AG08396 (cell line): ENCODE measurements at regions not wholly inside any gene's neighbourhood (a gene's known extent, or its start where the extent isn't known, plus 50 kb on each side); places are given as distances from the start of the nearest gene placed in this dataset.
"Not testable (repeated sequence)": the region's sequence is repeated elsewhere in the genome, so short reads cannot be mapped to it uniquely, and the experiment has no call there.

Experiments used
- DNase-seq: peaks from one replicate; pipeline ENCODE4 v3.0.0; 2012; ENCODE audit warnings: low spot score, mixed read lengths

DNA sequence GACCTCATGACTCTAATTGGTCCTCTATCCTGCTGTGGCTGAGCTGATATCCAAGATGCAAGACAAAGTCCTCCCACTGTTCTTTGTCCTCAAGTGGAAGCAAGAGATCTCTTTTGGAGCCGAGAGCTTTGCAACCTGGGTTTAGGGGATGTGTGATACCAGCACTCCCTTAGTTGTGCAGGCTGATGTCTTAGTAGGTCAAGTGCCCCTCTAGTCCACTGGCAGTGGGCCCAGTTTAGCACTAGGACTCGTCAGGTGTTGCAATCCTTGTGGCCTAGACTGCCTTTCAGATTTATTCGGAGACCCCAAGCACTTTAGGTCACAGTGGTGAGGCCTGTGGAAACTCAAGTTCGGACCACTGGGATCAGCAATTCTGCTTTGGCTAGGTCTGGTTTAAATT lies 64.0 kb downstream of the GPRASP3 start:
- no peak for DNase-seq

DNA sequence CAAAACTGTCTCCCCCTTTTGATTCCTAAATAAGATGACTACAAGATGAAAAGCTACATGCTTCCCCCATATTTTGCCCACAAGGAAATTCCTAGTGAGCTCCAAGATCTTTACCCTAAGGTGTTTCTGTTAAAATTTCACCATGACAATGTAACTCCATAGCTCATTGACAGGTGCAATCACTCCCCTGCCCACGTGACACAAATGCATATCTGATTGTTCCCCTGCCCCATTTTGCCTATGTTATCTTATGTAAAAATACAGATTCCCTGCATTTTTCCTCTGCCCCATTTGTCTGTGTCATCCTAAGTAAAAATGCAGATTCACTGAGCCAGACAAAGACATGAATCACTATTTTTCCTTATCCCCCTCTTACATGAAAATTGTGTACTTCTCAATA lies 66.7 kb downstream of the GPRASP3 start:
- DNase-seq, result no peak

GRCh38 chrX:102808336-102808735 lies 87.8 kb downstream of the GPRASP3 start:
- no peak for DNase-seq

- not testable (repeated sequence) for DNase-seq
These were observed 97.7 kb downstream of the GPRASP3 start for GRCh38 chrX:102818269-102818668.

DNA sequence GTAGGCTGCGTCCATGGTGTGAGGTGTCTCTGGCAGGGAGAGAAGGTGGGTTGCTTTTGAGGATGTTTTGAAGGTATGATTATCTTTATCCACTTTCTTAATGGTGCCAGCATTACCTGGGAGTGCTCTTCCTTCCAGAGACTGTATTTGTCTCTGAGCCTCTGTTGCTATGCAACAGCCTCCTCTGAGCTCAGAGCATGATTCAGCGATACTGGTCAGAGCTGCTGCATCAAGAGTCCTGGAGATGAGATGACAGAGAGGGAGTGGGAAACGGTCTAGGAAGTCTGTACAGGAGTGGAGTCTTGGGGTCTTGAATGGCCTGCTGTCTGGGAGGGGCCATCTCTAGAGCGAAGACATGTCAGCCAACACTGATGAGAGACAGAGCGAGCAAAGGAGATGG lies 104.4 kb upstream of the RAB40AL start:
- peak; percentile 40 for DNase-seq

- DNase-seq, result no peak
These were observed 103.9 kb upstream of the RAB40AL start for GRCh38 chrX:102833136-102833535.

DNA sequence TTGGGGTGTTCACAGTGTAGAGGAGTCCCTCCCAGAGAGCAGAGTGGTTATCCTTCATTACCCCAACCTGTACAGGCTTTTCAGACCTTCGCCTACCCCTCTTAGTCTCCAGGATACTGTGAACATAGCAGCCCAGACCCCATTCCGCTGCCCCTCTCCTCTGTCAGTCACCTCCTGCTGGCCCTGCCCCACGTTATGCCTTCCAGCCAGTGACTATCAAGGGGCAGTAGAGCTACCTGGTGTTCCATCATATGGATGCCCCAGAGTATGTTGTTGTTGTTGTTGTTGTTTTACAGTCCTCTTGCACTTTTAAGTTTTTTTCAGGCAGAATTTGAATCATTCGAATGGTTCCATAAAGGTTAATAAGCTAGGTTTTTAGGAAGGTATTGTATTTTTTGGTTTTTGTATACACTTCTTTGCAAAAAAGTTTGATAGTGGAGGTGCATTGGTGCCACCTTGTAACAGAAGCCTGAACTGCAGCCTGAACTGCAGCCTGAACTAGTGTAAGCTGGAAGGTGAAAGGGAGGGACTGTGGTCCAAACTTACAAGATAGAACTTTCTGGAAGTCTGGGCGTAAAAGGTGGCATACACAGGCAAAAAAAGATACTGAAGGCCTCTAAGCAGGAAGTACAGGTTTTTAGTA lies 101.4 kb upstream of the RAB40AL start:
- DNase-seq, result no peak

DNA sequence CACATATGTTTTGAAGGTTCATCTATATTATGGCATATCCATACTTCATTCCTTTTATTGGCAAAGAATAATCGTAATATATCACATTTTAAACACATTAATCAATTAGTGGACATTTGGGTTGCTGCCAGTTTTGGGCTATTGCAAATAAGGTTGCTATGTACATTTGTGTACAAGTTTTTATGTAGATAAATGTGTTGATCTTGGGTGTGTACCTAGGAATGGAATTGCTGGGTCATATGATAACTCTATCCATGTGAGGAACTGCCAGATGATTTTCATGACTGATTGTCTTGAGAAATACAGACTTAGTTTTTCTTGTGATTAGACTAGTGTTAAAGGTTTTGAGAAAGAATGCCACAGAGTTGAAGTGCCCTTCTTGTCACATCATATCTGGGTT lies 99.2 kb upstream of the RAB40AL start:
- DNase-seq, result no peak

DNA sequence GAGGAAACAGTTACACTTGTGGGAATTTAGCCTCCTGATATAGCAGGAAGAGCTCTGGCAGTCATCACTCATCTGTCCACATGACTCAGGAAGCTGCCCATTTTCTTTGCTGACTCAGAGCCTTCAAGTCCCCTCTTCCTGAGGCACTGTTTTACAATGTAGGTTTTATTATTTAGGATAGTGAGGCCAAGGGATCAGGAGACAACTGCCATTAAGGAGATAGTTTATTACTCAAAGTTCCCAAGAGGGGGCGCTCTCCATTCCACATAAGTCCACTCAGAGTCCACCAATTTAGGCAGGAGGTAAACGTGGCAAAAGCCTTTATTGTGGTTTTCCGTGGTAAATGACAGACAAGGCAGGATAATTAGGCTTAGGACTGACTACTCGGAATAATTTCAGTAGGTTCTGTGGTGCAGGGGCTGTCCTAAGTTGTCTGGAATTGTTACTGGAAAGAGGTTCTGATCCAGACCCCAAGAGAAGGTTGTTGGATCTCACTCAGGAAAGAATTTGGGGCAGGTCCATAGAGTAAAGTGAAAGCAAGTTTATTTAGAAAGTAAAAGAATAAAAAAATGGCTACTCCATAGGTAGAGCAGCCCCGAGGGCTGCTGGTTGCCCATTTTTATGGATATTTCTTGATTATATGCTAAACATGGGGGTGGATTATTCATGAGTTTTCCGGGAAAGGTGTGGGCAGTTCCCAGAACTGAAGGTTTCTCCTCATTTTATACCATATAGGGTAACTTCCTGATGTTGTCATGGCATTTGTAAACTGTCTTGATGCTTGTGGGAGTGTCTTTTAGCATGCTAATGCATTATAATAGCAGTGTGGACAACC lies 96.0 kb upstream of the RAB40AL start:
- no peak for DNase-seq

DNA sequence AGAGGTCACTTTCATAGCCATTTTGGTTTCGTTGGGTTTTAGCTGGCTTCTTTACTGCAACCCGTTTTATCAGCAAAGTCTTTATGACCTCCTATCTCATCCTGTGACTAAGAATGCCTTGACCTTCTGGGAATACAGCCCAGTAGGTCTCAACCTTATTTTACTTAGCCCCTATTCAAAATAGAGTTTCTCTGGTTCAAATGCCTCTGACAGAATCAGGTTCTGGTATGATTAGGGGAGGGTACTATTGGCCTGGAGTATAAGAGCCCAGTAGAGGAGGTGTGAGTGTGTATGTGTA lies 95.4 kb upstream of the RAB40AL start:
- DNase-seq, result no peak

- no peak for DNase-seq
These were observed 92.1 kb upstream of the RAB40AL start for GRCh38 chrX:102845020-102845419.

- peak; percentile 13 for DNase-seq
These were observed 90.4 kb upstream of the RAB40AL start for GRCh38 chrX:102846544-102847236.

DNA sequence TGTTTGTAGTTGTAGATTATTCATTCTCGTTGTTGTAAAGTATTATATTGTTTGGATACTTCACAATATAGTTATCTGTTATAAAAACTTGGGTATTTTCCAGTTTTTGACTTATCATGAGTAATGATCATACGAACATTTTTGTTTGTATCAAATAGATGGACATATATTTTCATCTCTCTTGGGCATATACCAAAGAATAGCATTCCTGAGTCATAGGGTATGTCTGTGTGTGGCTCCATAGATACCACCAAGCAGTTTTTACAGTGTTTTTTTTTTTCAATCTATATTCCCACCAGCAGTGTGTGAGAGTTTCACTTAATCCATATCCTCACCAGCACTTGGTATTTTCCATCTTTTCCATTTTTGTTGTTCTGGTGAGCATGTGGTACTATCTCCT lies 89.7 kb upstream of the RAB40AL start:
- no peak for DNase-seq

DNA sequence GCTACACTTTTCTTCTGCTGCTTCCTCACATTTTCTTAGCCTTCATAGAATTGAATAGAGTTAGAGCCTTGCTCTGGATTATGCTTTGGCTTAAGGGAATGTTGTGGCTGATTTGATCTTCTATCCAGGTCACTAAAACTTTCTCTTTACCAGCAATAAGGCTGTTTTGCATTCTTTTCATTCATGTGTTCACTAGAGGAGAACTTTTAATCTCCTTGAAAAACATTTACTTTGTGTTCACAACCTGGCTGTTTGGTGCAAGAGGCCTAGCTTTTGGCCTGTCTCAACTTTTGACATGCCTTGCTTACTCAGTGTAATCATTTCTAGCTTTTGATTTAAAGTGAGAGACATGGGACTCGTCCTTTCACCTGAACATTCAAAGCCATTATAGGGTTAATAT lies 87.7 kb upstream of the RAB40AL start:
- no peak for DNase-seq

DNA sequence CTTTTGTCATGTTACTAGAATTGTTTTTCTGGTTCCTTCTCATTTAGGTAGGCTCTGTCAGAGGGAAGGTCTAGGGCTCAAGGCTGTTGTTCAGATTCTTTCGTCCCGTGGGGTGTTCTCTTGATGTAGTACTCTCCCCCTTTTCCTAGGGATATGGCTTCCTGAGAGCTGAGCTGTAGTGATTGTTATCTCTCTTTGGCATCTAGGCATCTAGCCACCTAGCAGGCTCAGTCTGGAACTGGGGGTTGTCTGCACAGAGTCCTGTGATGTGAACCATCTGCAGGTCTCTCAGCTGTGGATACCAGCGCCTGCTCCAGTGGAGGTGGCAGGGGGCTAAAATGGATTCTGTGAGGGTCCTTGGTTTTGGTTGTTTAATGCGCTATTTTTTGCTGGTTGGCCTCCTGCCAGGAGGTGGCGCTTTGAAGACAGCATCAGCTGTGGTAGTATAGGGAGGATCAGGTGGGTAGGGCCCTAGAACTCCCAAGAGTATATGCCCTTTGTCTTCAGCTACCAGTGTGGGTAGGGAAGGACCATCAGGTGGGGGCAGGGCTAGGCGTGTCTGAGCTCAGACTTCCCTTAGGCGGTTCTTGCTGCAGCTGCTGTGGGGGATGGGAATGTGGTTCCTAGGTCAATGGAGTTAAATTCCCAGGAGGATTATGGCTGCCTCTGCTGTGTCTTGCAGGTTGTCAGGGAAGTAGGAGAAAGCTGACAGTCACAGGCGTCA lies 78.1 kb upstream of the RAB40AL start:
- DNase-seq, result not testable (repeated sequence)

DNA sequence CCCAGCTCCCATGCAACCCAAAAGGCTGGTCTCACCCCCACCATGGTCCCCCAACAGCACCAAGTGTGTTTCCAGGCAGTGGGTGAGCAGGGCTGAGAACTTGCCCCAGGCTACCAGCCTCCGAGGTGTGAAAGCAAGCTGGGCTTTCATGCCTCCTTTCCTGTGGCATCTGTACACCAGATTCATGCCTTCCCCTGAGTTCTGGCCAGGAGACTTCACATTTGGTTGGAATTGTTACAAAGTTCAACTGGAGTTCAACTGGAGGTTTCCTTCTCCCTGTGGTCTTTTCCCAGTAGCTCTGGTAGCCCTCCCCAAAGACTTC lies 77.6 kb upstream of the RAB40AL start:
- no peak for DNase-seq

GRCh38 chrX:102860235-102860634 lies 76.8 kb upstream of the RAB40AL start:
- DNase-seq, result no peak

DNA sequence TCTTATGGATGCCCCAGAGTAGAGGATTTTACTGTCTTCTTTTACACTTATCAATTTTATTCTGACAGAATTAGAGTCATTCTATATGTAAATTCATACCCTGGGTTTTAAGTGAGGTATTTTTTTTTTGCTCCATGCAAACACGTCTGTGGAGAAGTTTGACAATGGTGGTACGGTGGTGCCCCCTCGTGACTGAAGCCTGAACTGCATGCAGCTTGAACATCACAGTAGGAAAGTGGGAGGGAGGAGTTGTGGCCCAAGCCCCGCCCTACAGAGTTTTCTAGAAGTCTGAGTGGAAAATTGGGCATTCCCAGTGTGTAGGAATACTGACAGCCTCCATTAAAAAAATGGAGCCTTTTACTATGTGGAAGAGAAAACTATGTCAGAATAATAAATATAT lies 73.3 kb upstream of the RAB40AL start:
- DNase-seq, result peak; percentile 69

- no peak for DNase-seq
These were observed 70.0 kb upstream of the RAB40AL start for GRCh38 chrX:102866981-102867656.

DNA sequence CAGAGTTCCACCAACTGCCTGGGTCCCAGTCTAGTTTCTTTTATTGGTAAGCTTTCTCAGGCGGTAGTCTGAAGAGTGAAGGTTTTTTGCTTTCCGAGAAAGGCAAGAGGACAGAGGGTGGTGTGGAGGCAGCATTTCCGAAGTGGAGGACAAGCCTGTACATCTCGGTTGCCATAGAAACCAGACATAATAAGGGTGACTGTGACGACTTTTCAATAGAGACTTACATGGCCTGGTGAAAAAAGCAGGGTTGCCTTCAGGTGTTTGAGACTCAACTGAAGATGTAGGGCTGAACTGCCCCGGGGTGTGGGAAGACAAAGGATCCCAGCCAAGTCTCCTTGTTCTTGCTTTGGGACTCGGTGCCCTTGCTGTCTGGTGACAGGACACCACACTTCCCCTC lies 53.6 kb upstream of the RAB40AL start:
- DNase-seq, result no peak
